RWPE1 (cell line): ENCODE measurements at regions not wholly inside any gene's neighbourhood (a gene's known extent, or its start where the extent isn't known, plus 50 kb on each side); places are given as distances from the start of the nearest gene placed in this dataset.
"Not testable (repeated sequence)": the region's sequence is repeated elsewhere in the genome, so short reads cannot be mapped to it uniquely, and the experiment has no call there.

ENCODE experiments used
- CTCF ChIA-PET: fragments of 350-600 bp; sonication (Branson Sonifier 250); formaldehyde crosslinking; extraction: SDS; loops from one replicate; lab custom pipeline; 2021; lab: Yijun Ruan, JAX
- POLR2A ChIA-PET: fragments of 400-600 bp; formaldehyde crosslinking; extraction: SDS; loops from one replicate; lab custom pipeline; 2020; ENCODE audit warnings: antibody characterized with exemption; ENCODE audit not compliant: low non-redundant PET; lab: Yijun Ruan, JAX
- DNase-seq: peaks from one replicate; pipeline ENCODE4 v3.0.0; 2012; ENCODE audit warnings: low spot score
- H3K27ac ChIP-seq: fragments of 450-650 bp; 2 replicates; pipeline ENCODE4 v1.5.1; 2017
- TF ChIP-seq, protein P1 (sequence below): fragments of 450-650 bp; conservative IDR thresholded peaks from 2 replicates; pipeline ENCODE4 v1.5.1; 2017; ENCODE audit warnings: low read depth, mild to moderate bottlenecking

DNA sequence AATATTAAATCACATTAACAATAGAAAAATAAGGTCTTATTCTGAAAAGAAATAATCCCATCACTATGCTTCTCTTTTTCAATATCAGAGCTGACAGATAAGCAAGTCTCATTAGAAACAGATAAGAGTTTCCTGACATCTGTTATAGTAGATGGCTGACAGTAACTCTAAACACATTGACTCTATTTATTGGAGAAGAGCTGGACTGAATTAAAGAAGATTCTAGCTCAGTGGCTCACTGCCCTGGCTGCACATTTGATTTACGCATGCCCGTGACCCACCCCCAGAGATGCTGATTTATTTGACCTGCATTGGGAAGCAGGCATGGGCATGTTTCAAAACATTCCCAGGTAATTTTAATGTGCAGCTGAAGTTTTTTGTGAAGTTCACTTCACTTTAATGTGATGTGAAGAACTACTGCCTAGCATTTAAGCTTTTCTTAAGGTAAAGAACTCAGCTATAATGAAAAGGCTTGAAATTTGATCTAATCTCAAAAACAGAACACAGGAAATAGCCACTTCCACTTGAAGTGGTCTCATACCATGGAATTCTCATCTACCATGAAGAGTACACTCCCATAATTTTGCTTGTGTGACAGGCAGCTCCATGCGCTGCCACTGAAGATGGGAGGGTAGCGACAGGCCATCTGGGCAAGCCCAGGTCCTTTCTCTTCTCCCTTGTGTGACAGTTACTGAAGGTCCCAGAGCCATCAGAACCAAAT, 162.3 kb downstream of the TPBG start:
- CTCF ChIA-PET = no interaction called here
- no peak for DNase-seq
- POLR2A ChIA-PET = no interaction called here
- TF ChIP-seq, protein P1, sequence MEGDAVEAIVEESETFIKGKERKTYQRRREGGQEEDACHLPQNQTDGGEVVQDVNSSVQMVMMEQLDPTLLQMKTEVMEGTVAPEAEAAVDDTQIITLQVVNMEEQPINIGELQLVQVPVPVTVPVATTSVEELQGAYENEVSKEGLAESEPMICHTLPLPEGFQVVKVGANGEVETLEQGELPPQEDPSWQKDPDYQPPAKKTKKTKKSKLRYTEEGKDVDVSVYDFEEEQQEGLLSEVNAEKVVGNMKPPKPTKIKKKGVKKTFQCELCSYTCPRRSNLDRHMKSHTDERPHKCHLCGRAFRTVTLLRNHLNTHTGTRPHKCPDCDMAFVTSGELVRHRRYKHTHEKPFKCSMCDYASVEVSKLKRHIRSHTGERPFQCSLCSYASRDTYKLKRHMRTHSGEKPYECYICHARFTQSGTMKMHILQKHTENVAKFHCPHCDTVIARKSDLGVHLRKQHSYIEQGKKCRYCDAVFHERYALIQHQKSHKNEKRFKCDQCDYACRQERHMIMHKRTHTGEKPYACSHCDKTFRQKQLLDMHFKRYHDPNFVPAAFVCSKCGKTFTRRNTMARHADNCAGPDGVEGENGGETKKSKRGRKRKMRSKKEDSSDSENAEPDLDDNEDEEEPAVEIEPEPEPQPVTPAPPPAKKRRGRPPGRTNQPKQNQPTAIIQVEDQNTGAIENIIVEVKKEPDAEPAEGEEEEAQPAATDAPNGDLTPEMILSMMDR = no peak
- no peak overlapping the region for H3K27ac ChIP-seq

GRCh38 chr6:82529960-82530460, 166.4 kb downstream of the TPBG start:
- DNase-seq, POLR2A ChIA-PET, H3K27ac ChIP-seq, CTCF ChIA-PET: not testable (repeated sequence)

GRCh38 chr6:82534876-82535275, 171.3 kb downstream of the TPBG start:
- ChIA-PET POLR2A (no interaction called here), CTCF (interaction anchor here (0.6 kb wide), 1 partner anchor 211 kb away, joined by 3 read pairs; no protein-coding TSS in a partner anchor)
- no peak for DNase-seq
- TF ChIP-seq, protein P1 = no peak
- H3K27ac ChIP-seq = no peak overlapping the region

DNA sequence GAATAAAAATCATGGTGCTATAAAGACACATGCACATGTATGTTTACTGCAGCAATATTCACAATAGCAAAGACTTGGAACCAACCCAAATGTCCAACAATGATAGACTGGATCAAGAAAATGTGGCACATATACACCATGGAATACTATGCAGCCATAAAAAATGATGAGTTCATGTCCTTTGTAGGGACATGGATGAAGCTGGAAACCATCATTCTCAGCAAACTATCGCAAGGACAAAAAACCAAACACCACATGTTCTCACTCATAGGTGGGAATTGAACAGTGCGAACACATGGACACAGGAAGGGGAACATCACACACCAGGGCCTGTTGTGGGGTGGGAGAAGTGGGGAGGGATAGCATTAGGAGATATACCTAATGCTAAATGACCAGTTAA, 185.9 kb downstream of the TPBG start:
- CTCF ChIA-PET, H3K27ac ChIP-seq, DNase-seq, POLR2A ChIA-PET: not testable (repeated sequence)

DNA sequence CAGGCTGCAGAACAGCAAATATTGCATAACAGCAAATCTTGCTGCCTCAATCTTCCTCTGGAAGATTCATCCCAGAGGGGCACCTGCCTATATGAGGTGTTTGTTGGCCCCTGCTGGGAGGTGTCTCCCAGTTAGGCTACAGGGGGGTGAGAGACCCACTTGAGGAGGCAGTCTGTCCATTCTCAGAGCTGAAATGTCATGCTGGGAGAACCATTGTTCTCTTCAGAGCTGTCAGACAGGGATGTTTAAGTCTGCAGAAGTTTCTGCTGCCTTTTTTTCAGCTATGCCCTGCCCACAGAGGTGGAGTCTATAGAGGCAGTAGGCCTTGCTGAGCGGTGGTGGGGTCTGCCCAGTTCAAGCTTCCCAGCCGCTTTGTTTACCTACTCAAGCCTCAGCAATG, 187.7 kb downstream of the TPBG start:
- POLR2A ChIA-PET, CTCF ChIA-PET, DNase-seq, H3K27ac ChIP-seq: not testable (repeated sequence)

DNA sequence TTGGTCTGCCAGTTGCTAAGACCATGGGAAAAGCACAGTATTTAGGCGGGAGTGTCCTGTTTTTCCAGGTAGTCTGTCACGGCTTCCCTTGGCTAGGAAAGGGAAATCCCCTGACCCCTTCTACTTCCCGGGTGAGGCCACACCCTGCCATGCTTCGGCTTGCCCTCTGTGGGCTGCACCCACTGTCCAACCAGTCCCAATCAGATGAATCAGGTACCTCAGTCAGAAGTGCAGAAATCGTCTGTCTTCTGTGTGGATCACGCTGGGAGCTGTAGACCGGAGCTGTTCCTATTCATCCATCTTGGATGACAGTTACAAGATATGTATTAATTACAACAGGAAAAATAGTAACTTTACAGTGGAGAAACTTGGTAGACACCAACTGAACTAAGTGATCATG, 188.2 kb downstream of the TPBG start:
- no peak overlapping the region for H3K27ac ChIP-seq
- ChIA-PET POLR2A (interaction anchor here (0.5 kb wide), 1 partner anchor 16 kb away, joined by 3 read pairs; no protein-coding TSS in a partner anchor), CTCF (interaction anchor here (0.7 kb wide), 1 partner anchor 109 kb away, joined by 3 read pairs; no protein-coding TSS in a partner anchor)
- no peak for DNase-seq
- TF ChIP-seq, protein P1 = no peak

DNA sequence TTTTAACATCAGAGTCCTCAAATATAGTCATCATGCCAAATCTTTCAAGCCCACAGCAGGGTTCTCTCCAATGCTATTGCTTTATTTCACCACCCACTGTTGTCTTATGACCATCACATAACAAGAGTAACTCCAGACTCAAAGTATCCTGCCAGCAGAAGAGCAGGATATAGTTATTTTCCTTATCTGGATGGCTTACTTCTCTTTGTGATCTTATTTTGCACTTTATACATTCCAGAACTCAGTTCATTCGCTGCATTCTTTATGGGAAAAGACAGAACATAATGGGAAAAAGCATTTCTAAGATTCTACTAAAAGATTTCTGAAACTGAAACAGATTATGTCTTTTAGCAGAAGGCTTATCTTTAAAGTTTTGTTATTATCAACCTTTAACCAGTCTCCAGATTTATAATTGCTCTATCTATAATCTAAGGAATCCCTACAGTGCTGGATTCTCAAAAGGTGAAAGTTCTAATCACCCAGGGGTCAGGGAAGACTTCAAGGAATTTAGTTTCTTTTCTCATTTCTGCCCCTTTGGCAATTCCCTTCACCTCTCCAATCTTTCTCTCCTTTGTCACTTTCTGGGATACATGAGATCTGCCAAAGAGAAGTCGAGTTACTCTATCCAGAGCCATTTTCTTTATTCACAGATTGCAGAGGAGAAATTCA, 190.4 kb downstream of the TPBG start:
- TF ChIP-seq, protein P1 = no peak
- ChIA-PET CTCF (no interaction called here), POLR2A (no interaction called here)
- DNase-seq = no peak
- H3K27ac ChIP-seq = no peak overlapping the region

DNA sequence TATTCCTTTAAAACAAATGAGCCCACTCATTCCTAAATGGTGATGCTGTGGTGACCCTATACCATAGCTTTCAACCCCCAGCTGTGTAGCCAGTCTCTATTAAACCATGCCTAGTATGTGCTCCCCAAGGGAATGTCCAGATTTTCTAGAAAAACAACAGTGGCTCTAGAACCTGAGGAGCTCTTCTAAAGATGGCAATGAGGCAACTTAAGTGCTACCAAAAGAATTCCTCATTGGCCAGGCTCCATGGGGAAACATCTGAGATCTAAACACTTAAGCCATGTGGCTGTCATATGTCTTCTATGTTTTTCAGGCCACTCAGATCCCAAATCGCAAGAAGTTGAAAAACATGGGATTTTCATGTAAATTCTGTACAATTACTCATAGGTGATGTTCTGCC, 191.0 kb downstream of the TPBG start:
- ChIA-PET CTCF (no interaction called here), POLR2A (no interaction called here)
- no peak overlapping the region for H3K27ac ChIP-seq
- TF ChIP-seq, protein P1 = no peak
- DNase-seq = no peak
